Osteoblast (primary cell): ENCODE measurements at regions not wholly inside any gene's neighbourhood (a gene's known extent, or its start where the extent isn't known, plus 50 kb on each side); places are given as distances from the start of the nearest gene placed in this dataset.

ENCODE experiments used
- DNase-seq: peaks from one replicate; pipeline ENCODE4 v3.0.0; 2011; ENCODE audit warnings: low spot score, mixed read lengths; ENCODE audit not compliant: insufficient read length; ENCODE audit errors: missing footprints
- H2AFZ ChIP-seq: 2 replicates; pipeline ENCODE4 v1.6.0; 2011; ENCODE audit warnings: mild to moderate bottlenecking, low read length
- H3K27ac ChIP-seq: 2 replicates; pipeline ENCODE4 v1.5.1; 2011; ENCODE audit warnings: mild to moderate bottlenecking, low read depth, low read length, moderate library complexity
- H3K27me3 ChIP-seq: 2 replicates; pipeline ENCODE4 v1.6.0; 2012; ENCODE audit warnings: mild to moderate bottlenecking, control low read depth, inconsistent platforms, low read length, moderate library complexity; ENCODE audit not compliant: insufficient read depth
- H3K36me3 ChIP-seq: 2 replicates; pipeline ENCODE4 v1.5.1; 2011; ENCODE audit warnings: mild to moderate bottlenecking, low read length, control low read depth, moderate library complexity; ENCODE audit not compliant: insufficient read depth
- H3K4me1 ChIP-seq: 2 replicates; pipeline ENCODE4 v1.5.1; 2011; ENCODE audit warnings: mild to moderate bottlenecking, low read length, control low read depth, moderate library complexity; ENCODE audit not compliant: insufficient read depth
- H3K4me2 ChIP-seq: 2 replicates; pipeline ENCODE4 v1.6.0; 2011; ENCODE audit warnings: mild to moderate bottlenecking, low read length; ENCODE audit not compliant: insufficient read depth
- H3K4me3 ChIP-seq: fragments of 200-600 bp; sonication (generic); 3 replicates; pipeline ENCODE4 v1.5.1; 2012; ENCODE audit warnings: mild to moderate bottlenecking, low read length, inconsistent platforms; ENCODE audit not compliant: insufficient read depth
- H3K79me2 ChIP-seq: 2 replicates; pipeline ENCODE4 v1.6.0; 2012; ENCODE audit warnings: mild to moderate bottlenecking, low read length, control low read depth, inconsistent platforms; ENCODE audit not compliant: insufficient read depth
- H3K9me3 ChIP-seq: 2 replicates; pipeline ENCODE4 v1.5.1; 2011; ENCODE audit warnings: low read depth, low read length, control low read depth
- H4K20me1 ChIP-seq: 2 replicates; pipeline ENCODE4 v1.6.0; 2012; ENCODE audit warnings: mild to moderate bottlenecking, low read length, control low read depth; ENCODE audit not compliant: insufficient read depth
- CTCF ChIP-seq: IDR thresholded peaks from 2 replicates; pipeline ENCODE4 v1.5.1; 2011; ENCODE audit warnings: mild to moderate bottlenecking, low read depth, low read length, moderate library complexity; ENCODE audit errors: extremely low read depth

DNA sequence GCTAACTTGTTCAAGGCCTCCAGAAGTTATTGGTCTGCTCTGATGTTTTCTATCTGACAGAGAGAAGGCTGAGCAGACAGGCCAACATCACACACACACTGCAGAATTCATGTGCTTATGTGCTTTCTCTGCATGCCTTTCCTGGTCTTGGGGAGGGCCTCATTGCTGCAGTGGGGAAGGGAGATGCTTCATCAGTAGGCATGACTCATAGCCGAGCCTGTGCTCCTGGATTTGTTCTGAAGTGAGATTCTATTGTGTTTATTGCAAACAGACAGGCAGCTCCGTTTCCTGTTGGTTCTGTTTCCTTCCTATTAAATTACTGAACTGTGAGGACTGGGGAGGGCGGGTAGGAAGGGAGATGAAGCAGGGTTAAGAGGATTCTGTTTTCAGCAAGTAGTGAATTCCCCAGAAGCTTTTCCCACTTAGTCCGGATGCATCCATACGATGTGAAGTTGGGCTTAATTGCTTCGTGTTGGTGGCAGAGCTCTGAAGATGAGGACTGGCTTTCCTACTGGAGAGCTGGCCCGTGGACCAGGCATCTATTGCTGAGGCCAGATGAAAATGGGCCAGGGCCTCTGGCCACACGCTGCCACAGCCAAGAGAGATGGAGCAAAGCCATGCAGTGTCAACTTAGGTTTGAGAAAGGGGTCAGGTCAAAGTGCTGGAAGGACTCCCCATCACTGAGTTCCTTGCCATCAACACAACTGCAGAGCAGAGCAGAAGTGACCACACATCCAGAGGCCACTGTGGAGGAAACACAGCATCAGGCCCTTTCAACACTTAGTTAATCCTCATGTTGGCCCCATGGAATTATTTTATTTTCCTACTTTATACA is 179.3 kb downstream of the UTP18 start:
- H3K4me1 ChIP-seq, result no peaks in the 10 kb centered on the region
- H3K9me3 ChIP-seq, result no peaks in the 10 kb centered on the region
- no peak overlapping the region for H3K27ac ChIP-seq
- H2AFZ ChIP-seq, result no peak overlapping the region
- H3K4me3 ChIP-seq, result no peak overlapping the region
- no peaks in the 10 kb centered on the region for H3K36me3 ChIP-seq
- no peaks in the 10 kb centered on the region for H4K20me1 ChIP-seq
- no peak overlapping the region for H3K4me2 ChIP-seq
- H3K79me2 ChIP-seq, result no peaks in the 10 kb centered on the region
- no peak for DNase-seq
- no peak for TF ChIP-seq CTCF
- no peaks in the 10 kb centered on the region for H3K27me3 ChIP-seq

DNA sequence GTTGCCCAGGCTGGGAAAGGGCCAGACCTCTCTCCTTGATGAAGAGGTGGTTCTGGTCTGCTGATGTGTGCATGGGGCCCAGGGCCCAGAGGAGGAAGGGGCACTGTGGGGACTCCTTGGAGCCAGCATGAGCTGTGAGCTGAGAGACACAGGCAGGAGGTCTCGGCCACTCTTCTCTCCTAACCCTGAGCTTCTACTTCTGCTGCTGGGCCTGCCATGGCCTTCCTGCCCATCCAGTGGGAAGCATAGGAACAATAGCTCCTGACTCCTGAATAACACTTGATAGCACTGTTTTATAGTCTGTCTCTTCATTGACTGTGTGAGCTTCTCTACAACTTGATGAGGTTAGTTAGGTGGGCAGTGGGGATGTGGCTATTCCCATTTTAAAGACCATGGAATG is 181.1 kb downstream of the UTP18 start:
- no peaks in the 10 kb centered on the region for H3K79me2 ChIP-seq
- no peak for TF ChIP-seq CTCF
- H2AFZ ChIP-seq, result no peak overlapping the region
- DNase-seq, result no peak
- H3K4me3 ChIP-seq, result no peak overlapping the region
- no peaks in the 10 kb centered on the region for H3K9me3 ChIP-seq
- H3K4me1 ChIP-seq, result no peaks in the 10 kb centered on the region
- no peaks in the 10 kb centered on the region for H3K36me3 ChIP-seq
- no peak overlapping the region for H3K27ac ChIP-seq
- H4K20me1 ChIP-seq, result no peaks in the 10 kb centered on the region
- H3K4me2 ChIP-seq, result no peak overlapping the region
- H3K27me3 ChIP-seq, result no peaks in the 10 kb centered on the region

- Histone ChIP-seq H3K27ac (no peak overlapping the region), H3K4me1 (no peaks in the 10 kb centered on the region), H3K27me3 (no peaks in the 10 kb centered on the region), H3K4me3 (no peak overlapping the region), H3K79me2 (no peaks in the 10 kb centered on the region), H3K36me3 (no peaks in the 10 kb centered on the region), H3K4me2 (no peak overlapping the region), H4K20me1 (no peaks in the 10 kb centered on the region), H2AFZ (no peak overlapping the region), H3K9me3 (no peaks in the 10 kb centered on the region)
- TF ChIP-seq CTCF, result no peak
- no peak for DNase-seq
Measured at GRCh38 chr17:51442088-51442865, 181.9 kb downstream of the UTP18 start.

- no peaks in the 10 kb centered on the region for H3K79me2 ChIP-seq
- no peaks in the 10 kb centered on the region for H4K20me1 ChIP-seq
- no peak overlapping the region for H3K27ac ChIP-seq
- no peak overlapping the region for H2AFZ ChIP-seq
- H3K4me2 ChIP-seq, result no peak overlapping the region
- no peak for TF ChIP-seq CTCF
- no peaks in the 10 kb centered on the region for H3K4me1 ChIP-seq
- H3K9me3 ChIP-seq, result no peaks in the 10 kb centered on the region
- no peaks in the 10 kb centered on the region for H3K36me3 ChIP-seq
- no peak overlapping the region for H3K4me3 ChIP-seq
- no peaks in the 10 kb centered on the region for H3K27me3 ChIP-seq
- no peak for DNase-seq
Measured at GRCh38 chr17:51443646-51444045, 183.3 kb downstream of the UTP18 start.
